ENCODE measurements at regions not wholly inside any gene's neighbourhood (a gene's known extent, or its start where the extent isn't known, plus 50 kb on each side); places are given as distances from the start of the nearest gene placed in this dataset.
A peak's percentile ranks its signal among the peaks of the same experiment; 100 is the strongest.

GRCh38 chr19:46546194-46546896 is 50.7 kb upstream of the PNMA8B start:
- peaks cover 20% of the 10 kb centered on the region for H3K9me3 Mint-ChIP-seq (ENCODE audit: low read depth)
- H3K4me1 Mint-ChIP-seq (ENCODE audit: low read depth): peaks cover 4% of the 10 kb centered on the region
- H3K27ac Mint-ChIP-seq (ENCODE audit: unreplicated experiment): no peak overlapping the region
- no peaks in the 10 kb centered on the region for H3K27me3 Mint-ChIP-seq (ENCODE audit: low read depth)
- no peak for DNase-seq (ENCODE audit: low spot score)
- no peak for TF ChIP-seq CTCF (IDR thresholded peaks at IDR 0.05)
- H3K36me3 Mint-ChIP-seq (ENCODE audit: low read depth): peaks cover 6% of the 10 kb centered on the region
- H3K4me3 Mint-ChIP-seq (ENCODE audit: unreplicated experiment): peak overlapping the region; percentile 10

- peaks cover 41% of the 10 kb centered on the region for H3K9me3 Mint-ChIP-seq (ENCODE audit: low read depth)
These were observed 50.4 kb upstream of the CALM3 start for GRCh38 chr19:46550684-46551083.

GRCh38 chr19:46551164-46551563 is 50.0 kb upstream of the CALM3 start:
- Mint-ChIP-seq H3K27me3 (ENCODE audit: low read depth) (peaks cover 9% of the 10 kb centered on the region), H3K4me3 (ENCODE audit: unreplicated experiment) (no peak overlapping the region), H3K9me3 (ENCODE audit: low read depth) (peaks cover 42% of the 10 kb centered on the region), H3K4me1 (ENCODE audit: low read depth) (no peaks in the 10 kb centered on the region), H3K36me3 (ENCODE audit: low read depth) (peaks cover 7% of the 10 kb centered on the region), H3K27ac (ENCODE audit: unreplicated experiment) (no peak overlapping the region)
- no peak for DNase-seq (ENCODE audit: low spot score)
- no peak for TF ChIP-seq CTCF (IDR thresholded peaks at IDR 0.05)

More at GRCh38 chr19:46550684-46551083, 50.4 kb upstream of the CALM3 start:
- DNase-seq (ENCODE audit: low spot score): no peak
- no peak for TF ChIP-seq CTCF (IDR thresholded peaks at IDR 0.05)
- peaks cover 7% of the 10 kb centered on the region for H3K36me3 Mint-ChIP-seq (ENCODE audit: low read depth)
- no peaks in the 10 kb centered on the region for H3K4me1 Mint-ChIP-seq (ENCODE audit: low read depth)
- no peak overlapping the region for H3K4me3 Mint-ChIP-seq (ENCODE audit: unreplicated experiment)
- H3K27ac Mint-ChIP-seq (ENCODE audit: unreplicated experiment): no peak overlapping the region
- peaks cover 8% of the 10 kb centered on the region for H3K27me3 Mint-ChIP-seq (ENCODE audit: low read depth)
